ENCODE measurements at regions not wholly inside any gene's neighbourhood (a gene's known extent, or its start where the extent isn't known, plus 50 kb on each side); places are given as distances from the start of the nearest gene placed in this dataset.

DNA sequence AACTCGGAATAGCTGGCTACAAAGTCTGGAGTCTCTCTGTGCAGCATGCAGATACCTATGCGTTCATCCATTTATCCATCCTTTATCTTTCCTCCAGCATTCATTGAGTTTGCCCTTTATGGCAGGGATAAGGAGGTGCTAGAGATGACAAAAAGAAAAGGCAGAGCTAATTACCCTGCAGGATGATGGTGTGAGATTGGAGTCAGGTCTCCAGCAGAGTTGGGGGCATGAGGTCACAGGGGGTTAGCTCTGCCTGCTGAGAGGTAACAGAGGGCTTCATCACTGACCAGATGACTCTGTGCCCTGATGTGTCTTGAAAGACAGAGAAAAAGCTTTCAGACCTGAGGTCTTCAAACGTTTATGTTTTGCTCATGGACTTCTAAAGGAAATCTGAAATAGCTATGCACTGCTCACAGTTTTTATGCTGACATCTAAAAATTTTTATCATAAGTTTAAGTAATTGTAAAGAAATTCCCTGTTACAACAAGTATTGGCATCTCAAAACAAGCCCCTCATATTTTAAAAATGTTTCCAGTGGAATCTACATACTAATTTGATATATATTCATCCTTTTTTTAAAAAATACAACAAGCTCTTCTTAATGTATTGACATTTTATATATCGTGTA lies 132.3 kb upstream of the ANKRD28 start:
- no peak overlapping the region for H3K4me3 Mint-ChIP-seq
- no peaks in the 10 kb centered on the region for H3K36me3 Mint-ChIP-seq (ENCODE audit: low read depth)
- no peaks in the 10 kb centered on the region for H3K27me3 Mint-ChIP-seq
- ChIA-PET CTCF (no interaction called here), POLR2A (no interaction called here)
- no peaks in the 10 kb centered on the region for H3K4me1 Mint-ChIP-seq (ENCODE audit: low read depth)
- TF ChIP-seq, protein P1, sequence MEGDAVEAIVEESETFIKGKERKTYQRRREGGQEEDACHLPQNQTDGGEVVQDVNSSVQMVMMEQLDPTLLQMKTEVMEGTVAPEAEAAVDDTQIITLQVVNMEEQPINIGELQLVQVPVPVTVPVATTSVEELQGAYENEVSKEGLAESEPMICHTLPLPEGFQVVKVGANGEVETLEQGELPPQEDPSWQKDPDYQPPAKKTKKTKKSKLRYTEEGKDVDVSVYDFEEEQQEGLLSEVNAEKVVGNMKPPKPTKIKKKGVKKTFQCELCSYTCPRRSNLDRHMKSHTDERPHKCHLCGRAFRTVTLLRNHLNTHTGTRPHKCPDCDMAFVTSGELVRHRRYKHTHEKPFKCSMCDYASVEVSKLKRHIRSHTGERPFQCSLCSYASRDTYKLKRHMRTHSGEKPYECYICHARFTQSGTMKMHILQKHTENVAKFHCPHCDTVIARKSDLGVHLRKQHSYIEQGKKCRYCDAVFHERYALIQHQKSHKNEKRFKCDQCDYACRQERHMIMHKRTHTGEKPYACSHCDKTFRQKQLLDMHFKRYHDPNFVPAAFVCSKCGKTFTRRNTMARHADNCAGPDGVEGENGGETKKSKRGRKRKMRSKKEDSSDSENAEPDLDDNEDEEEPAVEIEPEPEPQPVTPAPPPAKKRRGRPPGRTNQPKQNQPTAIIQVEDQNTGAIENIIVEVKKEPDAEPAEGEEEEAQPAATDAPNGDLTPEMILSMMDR (IDR thresholded peaks at IDR 0.05) = no peak
- H3K9me3 Mint-ChIP-seq = no peaks in the 10 kb centered on the region
- intact Hi-C loops (cut with micrococcal nuclease) = no loop called here
- DNase-seq (no peak), ATAC-seq (no peak)
- no peak overlapping the region for H3K27ac Mint-ChIP-seq

DNA sequence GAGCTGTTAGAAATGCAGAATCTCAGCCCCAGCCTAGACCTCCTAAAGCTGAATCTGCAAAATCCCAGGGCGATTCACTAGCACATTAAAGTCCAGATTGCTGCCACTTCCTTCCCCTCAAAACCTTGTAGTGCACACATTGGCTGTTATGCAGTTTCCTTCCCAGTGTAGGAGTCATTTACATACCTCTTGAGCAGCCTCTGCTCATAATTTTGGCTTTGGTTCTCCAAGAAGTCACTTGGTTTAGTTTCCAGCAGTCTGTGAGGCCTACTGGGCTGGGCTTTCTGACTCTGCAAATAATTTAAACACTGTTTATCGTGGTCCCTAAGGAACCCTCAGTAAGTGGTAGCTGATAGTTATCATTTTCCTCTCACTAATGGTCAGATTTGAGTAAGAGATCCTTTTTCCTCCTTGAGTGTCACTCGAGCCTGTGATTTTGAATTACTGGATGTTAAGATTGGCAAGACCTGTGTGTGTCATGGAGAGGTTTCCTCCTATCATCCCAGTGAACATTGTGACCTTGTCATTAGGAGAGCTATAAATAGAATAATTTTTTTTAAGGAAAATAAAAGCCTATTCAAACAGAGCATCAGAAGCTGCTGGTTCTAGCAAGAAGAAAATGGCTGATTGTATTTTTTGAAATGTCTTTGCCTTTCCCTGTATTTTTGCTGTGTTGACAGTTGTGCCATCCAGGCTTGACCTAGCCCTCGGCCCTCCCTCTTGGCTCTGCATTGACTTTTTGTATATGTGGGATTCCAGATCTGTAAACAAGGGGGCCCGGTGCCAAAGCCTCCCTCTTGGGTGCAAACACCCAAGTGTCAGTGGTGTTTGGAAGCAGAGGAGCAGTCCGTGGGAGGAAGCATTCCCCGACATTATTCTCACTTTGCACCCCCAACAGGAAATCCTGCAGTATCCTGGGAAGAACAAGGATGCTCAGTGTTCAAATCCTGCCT lies 134.8 kb upstream of the ANKRD28 start:
- TF ChIP-seq, protein P1 (IDR thresholded peaks at IDR 0.05) = no peak
- Mint-ChIP-seq H3K27me3 (peaks cover 2% of the 10 kb centered on the region), H3K36me3 (ENCODE audit: low read depth) (no peaks in the 10 kb centered on the region), H3K4me3 (no peak overlapping the region), H3K27ac (no peak overlapping the region), H3K9me3 (no peaks in the 10 kb centered on the region), H3K4me1 (ENCODE audit: low read depth) (no peaks in the 10 kb centered on the region)
- ChIA-PET CTCF (no interaction called here), POLR2A (interaction anchor here (0.5 to 0.6 kb wide), 2 partner anchors 225 kb away, joined by 3 read pairs; no protein-coding TSS in a partner anchor)
- DNase-seq (no peak), ATAC-seq (no peak)
- intact Hi-C loops (cut with micrococcal nuclease) = no loop called here

DNA sequence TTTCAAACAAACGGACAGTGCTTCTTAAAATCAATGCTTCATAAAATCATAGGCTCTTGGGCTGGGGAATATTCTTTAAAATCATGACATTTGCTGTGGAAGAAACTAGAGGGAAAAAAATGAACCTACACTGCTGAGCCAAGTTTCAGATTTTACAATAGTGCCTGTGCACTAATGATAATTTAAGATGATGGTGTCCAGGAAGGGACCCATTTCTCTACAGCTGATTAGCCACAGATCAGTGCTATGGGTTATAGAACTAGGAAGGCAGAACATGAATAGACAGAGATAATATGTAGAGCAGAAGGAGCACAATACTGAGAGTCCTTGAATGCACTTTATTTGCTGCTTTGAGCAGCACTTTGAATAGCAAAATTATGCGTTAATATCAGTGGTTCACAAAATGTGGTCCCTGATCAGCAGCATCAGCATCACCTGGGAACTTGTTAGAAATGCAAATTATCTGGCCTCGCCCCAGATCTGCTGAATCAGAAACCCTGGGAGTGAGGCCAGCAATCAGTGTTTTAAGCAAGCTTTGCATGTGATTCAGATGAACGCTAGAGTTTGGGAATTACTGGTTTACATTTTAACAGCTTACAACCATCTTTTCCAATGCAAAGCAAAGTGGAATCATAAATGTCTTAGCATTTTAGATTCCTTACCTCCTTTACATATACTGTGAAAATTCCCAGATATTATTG lies 135.8 kb upstream of the ANKRD28 start:
- H3K27me3 Mint-ChIP-seq = peaks cover 2% of the 10 kb centered on the region
- H3K27ac Mint-ChIP-seq = no peak overlapping the region
- ATAC-seq (no peak), DNase-seq (no peak)
- CTCF ChIA-PET = no interaction called here
- intact Hi-C loops (cut with micrococcal nuclease) = no loop called here
- no peaks in the 10 kb centered on the region for H3K9me3 Mint-ChIP-seq
- H3K4me1 Mint-ChIP-seq (ENCODE audit: low read depth) = no peaks in the 10 kb centered on the region
- H3K36me3 Mint-ChIP-seq (ENCODE audit: low read depth) = no peaks in the 10 kb centered on the region
- TF ChIP-seq, protein P1 (IDR thresholded peaks at IDR 0.05) = no peak
- POLR2A ChIA-PET = no interaction called here
- H3K4me3 Mint-ChIP-seq = no peak overlapping the region

DNA sequence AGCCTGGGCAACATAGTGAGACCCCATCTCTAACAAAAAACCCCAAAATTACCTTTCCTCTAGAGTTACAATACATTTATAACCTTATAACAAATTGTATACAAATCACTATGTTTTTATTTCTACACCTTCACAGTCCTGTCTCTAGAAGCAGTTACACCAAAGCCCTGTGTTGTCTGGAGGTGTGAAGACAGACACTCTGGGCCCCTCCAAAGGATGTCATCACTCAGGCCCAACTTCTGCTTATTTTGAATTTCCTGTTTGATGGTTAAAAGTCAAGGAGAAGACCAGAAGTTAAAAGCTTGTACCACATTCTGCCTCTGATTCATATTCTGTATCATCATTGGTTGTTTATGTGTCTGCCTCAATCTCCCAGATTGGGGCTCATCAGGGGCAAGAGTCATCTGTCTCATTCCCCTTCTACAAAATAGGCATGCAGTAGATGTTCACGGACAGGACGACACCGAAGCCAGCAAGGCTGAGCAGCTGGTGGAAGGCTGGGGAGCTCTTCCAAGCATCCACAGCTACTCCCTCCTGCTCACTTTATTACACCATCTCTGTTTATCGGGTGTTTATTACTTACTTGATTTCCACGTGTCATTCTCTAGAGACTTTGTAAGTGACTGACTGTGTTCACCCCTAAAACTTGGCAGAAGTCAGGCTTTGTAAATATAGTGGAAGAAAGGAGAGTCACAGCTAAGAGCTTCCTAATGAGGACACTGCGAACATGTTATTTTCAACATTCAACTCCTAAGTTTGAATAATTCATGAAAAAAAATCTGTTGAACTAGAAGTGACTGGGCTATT lies 136.8 kb upstream of the ANKRD28 start:
- TF ChIP-seq, protein P1 (IDR thresholded peaks at IDR 0.05) = no peak
- ATAC-seq (no peak), DNase-seq (no peak)
- intact Hi-C loops (cut with micrococcal nuclease) = no loop called here
- no peaks in the 10 kb centered on the region for H3K9me3 Mint-ChIP-seq
- no peak overlapping the region for H3K27ac Mint-ChIP-seq
- ChIA-PET CTCF (no interaction called here), POLR2A (no interaction called here)
- no peaks in the 10 kb centered on the region for H3K4me1 Mint-ChIP-seq (ENCODE audit: low read depth)
- H3K36me3 Mint-ChIP-seq (ENCODE audit: low read depth) = no peaks in the 10 kb centered on the region
- peaks cover 2% of the 10 kb centered on the region for H3K27me3 Mint-ChIP-seq
- H3K4me3 Mint-ChIP-seq = no peak overlapping the region
